GM19240 (cell line): ENCODE measurements at regions not wholly inside any gene's neighbourhood (a gene's known extent, or its start where the extent isn't known, plus 50 kb on each side); places are given as distances from the start of the nearest gene placed in this dataset.
"Not testable (repeated sequence)": the region's sequence is repeated elsewhere in the genome, so short reads cannot be mapped to it uniquely, and the experiment has no call there.

ENCODE experiments used
- DNase-seq: peaks from one replicate; pipeline ENCODE4 v3.0.0; 2011; ENCODE audit warnings: low spot score; ENCODE audit not compliant: insufficient read length

- DNase-seq: not testable (repeated sequence)
Observed at GRCh38 chr20:18876394-18876793, 62.8 kb downstream of the SCP2D1 start.

- DNase-seq: no peak
Observed at GRCh38 chr20:18879262-18879661, 65.7 kb downstream of the SCP2D1 start.

DNA sequence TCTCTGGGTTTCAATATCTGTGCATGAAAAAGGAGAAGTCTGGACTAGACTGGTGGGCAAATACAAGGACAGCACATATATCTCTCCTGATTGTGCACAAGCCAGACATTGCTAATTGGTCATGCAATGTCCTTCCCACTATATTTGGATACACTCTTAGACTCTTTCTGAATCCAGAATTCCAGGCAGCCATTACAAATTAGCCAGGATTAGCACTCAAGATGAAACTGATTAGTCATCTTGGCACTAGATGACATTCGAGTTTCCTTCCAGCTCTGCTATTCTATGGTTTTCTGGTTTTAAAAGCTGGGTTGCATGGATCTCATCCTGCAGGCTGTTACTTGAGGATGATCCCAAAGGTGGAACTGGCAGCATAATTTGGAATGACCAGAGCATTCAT, 73.2 kb downstream of the SCP2D1 start:
- DNase-seq: no peak

DNA sequence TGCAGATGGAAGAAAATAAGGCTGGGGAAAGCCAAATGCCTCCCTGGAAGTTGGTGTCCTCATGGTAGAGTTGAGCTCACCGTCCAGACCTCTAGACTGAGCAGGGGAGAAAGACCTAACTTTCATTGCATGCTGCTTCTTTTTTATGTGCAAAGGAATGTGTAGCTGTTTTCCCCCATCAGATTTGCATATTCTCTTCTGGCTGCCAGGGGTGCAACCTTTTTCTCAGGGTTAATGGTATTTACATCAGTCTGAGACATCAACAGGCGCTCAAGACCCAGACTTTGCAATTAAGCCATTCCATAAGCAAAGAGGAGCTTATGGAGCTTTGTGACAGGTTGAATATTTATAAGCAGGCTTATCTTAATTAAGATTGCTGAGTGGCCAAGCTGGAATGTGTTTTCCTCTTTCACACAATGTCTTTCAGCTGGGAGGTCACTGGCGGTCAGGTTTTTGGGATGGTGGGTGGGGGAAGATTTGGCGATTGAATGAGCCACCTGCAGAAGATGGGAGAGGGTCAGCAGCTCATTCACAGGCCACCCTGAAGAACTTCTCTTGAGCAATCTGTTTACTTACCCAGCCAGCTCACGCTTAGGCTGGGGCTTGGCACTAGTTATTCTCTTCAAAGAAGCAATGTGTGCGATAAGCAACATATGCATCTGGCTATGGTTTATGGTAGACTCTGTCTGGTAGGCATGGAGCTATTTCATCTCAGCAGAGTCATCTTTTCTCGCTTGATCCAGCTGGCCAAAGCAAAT, 88.6 kb downstream of the SCP2D1 start:
- DNase-seq: no peak

GRCh38 chr20:18904192-18904591, 90.6 kb downstream of the SCP2D1 start:
- DNase-seq: no peak

DNA sequence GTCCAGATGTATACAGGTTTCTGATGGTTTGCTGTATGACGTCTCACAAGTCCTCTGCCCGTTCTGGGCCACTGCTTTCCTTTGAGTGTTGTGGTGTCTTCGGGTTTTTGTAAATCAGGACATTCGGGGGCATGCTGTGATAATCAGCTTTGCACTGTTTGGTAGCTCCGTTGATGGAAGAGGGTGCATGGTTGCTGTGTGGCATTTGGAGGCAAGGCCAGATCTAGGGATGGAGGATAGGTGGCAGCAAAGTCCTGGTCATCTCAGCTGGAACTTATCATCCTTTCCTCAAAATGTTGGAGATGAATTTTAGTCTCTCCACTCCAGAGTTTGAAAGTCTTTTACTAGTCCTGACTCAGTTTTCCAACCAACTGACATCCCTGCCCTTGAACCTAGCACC, 91.0 kb downstream of the SCP2D1 start:
- no peak for DNase-seq

DNA sequence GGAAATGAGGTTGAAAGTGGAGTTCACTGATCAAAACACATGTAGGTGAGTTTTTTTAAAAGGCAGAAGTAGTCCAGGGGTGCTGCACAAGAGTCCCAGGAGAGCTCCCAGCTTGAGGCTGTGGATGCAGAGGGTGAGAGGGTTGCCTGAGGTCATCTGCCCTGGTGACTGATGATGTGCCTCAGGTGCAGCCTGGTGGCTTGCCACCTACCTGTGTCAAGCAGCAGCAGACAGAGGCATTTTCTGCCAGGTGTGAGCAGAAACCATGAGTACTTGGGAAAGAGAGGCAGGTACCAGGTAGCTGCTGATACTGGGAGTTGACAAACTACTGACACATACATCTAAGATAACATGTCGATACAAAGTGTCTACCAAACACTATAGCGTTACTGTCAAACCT, 92.5 kb downstream of the SCP2D1 start:
- no peak for DNase-seq

- DNase-seq: no peak
Observed at GRCh38 chr20:18907353-18907752, 93.8 kb downstream of the SCP2D1 start.

DNA sequence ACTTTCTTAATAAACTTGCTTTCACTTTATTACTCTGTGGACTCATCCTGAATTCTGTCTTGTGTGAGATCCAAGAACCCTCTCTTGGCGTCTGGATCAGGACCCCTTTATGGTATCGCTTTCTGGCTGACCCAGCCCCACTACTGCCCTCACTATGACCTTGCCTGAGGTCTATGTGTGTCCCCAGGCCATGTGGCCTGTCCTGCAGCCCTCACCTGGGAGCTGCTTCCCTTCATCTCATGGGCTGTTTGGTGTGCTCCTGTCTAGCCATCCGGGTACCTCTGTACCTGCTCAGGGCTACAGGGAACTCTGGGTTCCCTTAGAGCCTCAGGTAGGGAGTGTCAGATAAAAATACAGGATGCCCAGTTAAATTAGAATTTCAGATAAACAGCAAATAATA, 94.5 kb downstream of the SCP2D1 start:
- no peak for DNase-seq

- no peak for DNase-seq
Observed at GRCh38 chr20:18909254-18909653, 95.7 kb downstream of the SCP2D1 start.

- DNase-seq: no peak
Observed at GRCh38 chr20:18913701-18914100, 100.1 kb downstream of the SCP2D1 start.

GRCh38 chr20:18914796-18915195, 101.2 kb downstream of the SCP2D1 start:
- no peak for DNase-seq

GRCh38 chr20:18916886-18917750, 103.5 kb downstream of the SCP2D1 start:
- DNase-seq: no peak

- no peak for DNase-seq
Observed at GRCh38 chr20:18919996-18920395, 106.4 kb downstream of the SCP2D1 start.

DNA sequence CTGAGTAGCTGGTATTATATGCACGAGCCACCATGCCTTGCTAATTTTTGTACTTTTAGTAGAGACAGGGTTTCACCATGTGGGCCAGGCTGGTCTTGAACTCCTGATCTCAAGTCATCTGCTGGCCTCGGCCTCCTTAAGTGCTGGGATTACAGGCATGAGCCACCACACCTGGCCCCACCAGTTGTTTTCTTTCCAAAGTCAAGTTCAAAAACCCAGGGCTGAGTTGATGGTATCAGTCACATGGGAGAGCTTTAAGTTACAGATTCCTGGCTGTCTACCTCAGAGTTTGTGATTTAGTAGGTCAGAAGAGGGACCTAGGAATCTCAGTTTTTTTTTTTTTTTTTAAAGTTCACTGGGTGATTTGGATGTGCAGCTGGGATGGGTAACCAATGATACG, 107.7 kb downstream of the SCP2D1 start:
- DNase-seq: no peak

DNA sequence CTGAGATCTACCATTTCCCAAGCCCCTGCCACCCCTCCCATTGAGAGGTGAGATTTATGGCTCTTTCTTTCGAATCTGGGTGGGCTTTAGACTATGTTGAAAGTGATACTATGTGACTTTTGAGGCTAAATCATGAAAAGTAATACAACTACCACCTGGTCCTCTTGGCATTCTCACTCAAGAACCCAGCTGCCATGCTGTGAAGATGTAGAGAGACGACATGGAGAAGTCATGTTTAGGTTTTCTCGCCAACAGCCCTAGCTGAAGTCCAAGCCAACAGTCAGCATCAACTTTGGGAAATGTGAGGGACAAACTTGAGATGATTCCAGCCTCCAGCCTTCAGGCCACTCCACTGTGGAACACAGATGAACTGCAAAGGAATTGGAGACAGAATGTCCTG, 108.7 kb downstream of the SCP2D1 start:
- no peak for DNase-seq

- DNase-seq: no peak
Observed at GRCh38 chr20:18922898-18923297, 109.3 kb downstream of the SCP2D1 start.

DNA sequence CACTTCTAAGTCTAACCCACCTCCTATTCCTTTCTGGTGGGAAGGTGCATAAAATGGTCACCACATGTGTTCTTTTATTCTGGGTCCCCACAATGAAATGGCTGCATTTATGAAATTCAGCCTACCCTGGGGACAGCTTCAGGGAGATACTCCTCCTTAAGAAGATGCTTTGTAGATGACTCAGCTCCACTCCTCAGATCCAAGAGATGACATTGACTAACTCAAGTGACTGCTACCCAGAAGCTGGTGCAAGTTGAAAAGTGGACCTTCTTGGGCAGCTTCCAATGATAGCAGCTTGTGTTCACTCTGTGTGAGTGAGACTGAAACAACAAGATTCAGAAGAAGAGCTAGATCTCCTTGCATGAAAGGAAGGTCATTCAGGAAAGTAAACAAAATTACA, 113.4 kb downstream of the SCP2D1 start:
- no peak for DNase-seq

GRCh38 chr20:18928626-18929025, 115.0 kb downstream of the SCP2D1 start:
- DNase-seq: no peak

GRCh38 chr20:18929800-18930199, 116.2 kb downstream of the SCP2D1 start:
- DNase-seq: no peak

DNA sequence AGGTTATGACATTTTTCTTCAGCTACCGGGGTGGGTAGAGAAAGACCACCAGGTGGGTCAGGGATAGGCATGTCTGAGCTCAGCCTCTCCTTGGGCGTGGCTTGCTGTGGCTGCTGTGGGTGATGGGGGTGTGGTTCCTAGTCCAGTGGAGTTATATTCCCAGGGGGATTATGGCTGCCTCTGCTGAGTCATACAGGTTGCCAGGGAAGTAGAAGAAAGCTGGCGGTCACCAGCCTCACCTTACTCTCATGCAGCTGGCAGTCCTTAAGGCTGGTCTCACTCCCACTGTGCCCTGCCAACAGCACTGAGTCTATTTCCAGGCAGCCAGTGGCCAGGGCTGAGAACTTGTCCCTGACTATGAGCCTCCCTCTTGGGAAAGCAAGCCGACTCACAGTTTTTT, 130.0 kb downstream of the SCP2D1 start:
- no peak for DNase-seq

DNA sequence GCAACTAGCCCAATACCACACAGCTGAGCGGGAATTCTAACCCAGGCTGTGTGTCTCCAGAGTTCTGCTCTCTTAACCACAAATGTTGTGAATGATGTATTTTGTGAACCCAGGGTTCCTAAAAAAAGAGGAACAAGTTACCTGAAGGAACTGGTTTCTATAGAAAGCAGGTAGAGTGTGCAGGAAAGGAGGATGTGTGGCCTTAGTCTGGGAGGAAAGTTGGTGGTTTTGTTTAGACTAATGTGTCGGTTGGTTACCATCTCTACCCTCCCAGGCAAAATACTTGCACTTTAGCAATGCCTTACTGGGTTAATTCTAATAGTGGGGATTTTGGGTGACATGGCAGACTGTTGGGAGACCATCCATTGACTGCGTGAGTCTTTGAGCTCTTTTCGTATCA, 143.3 kb downstream of the SCP2D1 start:
- no peak for DNase-seq

DNA sequence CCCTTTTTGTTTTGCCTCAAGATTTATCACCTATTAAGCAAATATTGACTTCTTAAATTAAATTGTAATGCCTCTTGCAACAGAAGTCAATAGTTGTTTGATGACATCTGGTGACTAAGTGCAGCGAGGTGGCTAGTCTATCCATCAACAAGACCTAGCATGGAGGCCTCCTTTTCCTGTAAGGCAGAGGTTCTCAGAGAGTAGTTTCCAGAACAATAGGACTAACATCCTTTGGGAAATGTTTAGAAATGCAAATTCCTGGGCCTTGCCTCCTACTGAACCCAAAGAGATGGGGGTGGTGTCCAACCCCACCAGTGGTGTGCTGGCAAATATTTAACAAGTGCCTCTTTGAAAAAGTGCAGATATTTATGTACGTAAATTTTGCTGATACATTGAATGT, 143.7 kb downstream of the SCP2D1 start:
- no peak for DNase-seq
